ENCODE measurements at regions not wholly inside any gene's neighbourhood (a gene's known extent, or its start where the extent isn't known, plus 50 kb on each side); places are given as distances from the start of the nearest gene placed in this dataset.

- DNase-seq = no peak
These were observed 344.1 kb upstream of the LMO3 start for GRCh38 chr12:16949871-16950667.

GRCh38 chr12:16949371-16949770, 343.4 kb upstream of the LMO3 start:
- no peak for DNase-seq

GRCh38 chr12:16946704-16947103, 340.7 kb upstream of the LMO3 start:
- DNase-seq = no peak

- DNase-seq = no peak
These were observed 333.9 kb upstream of the LMO3 start for GRCh38 chr12:16939871-16940306.

DNA sequence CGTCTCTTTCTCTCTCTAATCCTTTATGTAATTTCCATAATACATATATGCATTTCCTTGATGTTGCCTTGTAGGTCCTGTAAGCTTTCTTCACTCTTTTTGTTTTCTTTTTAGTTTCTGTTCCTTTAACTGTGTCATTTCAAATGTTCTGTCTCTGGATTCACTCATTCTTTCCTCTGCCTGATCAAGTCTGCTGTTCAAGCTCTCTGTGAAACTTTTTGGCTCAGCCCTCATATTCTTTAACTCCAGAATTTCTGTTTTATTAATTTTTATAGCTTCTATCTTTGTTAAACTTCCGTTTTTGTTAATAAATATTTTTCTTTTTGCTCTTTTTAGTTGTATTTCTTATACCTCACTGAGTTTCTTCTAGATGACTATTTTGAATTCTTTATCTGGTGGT, 321.3 kb upstream of the LMO3 start:
- no peak for DNase-seq

DNA sequence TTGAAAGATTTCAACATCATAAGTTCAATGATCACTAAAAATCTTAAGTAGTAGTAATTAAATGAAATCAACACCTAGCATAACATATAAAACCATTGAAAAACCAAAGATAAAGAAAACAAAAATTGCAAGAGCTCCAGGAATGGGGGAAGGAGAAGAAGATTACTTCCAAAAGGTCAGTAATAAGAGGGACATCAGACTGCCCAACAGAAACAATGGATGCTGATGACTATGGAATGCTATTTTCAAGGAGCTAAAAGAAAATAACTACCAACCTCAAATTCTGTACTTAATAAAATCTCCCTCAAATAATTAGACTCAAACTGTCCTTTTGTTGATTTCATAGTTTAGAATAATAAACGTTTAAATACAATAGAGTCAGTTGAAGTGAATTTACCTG, 314.5 kb upstream of the LMO3 start:
- DNase-seq = no peak

DNA sequence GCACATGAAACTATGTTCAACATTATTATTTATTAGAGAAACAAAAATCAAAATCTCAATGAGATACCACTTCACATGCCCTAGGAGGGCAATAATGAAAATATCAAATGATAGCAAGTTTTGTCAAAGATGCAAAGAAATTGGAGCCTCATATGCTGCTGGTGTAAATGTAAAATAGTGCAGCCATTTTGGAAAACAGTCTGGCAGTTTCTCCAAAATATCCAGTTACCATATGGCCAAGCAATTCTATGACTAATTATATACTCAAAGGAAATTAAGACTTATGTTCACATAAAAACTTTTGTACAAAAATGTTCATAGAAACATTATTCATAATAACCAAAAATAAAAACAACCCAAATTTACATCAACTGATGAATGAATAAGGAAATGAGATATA, 313.6 kb upstream of the LMO3 start:
- no peak for DNase-seq

GRCh38 chr12:16914853-16915252, 308.9 kb upstream of the LMO3 start:
- no peak for DNase-seq

- no peak for DNase-seq
These were observed 308.0 kb upstream of the LMO3 start for GRCh38 chr12:16913832-16914490.

DNA sequence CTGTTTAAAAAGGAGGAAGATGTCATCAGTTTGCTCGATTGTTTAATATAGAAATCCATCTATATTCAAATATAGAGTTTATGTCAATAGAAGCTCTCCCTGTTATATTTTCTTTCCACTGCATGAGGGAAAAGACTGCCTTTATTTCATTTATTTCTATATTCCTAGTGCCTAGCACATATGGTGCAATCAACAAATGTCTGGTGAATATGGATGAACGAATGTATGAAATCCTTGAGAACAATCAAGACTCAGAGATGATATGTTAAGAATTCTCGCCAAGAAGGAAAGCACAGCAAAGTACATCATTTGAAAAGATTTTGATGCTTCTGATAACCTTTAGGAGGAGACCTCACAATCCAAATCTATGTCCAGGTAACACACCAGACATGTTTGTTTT, 296.0 kb upstream of the LMO3 start:
- no peak for DNase-seq

DNA sequence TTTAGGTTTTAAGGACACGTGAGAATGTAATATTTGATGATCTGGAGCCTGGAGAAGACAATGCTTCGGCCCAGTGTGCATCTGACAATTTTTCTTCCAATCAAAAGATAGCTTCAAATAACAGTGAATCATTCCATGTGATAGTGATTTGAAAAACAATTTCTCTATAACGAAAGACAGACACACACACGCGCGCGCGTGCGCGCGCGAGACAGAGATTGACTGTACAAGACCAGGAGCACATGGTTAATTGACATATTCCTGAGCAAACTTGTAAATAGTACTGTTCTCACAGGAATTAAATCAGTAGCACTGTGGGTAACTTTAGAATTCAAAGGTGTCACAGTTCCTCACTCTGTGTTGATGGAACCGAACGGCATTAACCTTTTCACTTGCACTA, 287.5 kb upstream of the LMO3 start:
- no peak for DNase-seq

- no peak for DNase-seq
These were observed 285.7 kb upstream of the LMO3 start for GRCh38 chr12:16891673-16892072.

GRCh38 chr12:16884819-16885218, 278.9 kb upstream of the LMO3 start:
- DNase-seq = no peak

GRCh38 chr12:16884056-16884455, 278.1 kb upstream of the LMO3 start:
- no peak for DNase-seq

DNA sequence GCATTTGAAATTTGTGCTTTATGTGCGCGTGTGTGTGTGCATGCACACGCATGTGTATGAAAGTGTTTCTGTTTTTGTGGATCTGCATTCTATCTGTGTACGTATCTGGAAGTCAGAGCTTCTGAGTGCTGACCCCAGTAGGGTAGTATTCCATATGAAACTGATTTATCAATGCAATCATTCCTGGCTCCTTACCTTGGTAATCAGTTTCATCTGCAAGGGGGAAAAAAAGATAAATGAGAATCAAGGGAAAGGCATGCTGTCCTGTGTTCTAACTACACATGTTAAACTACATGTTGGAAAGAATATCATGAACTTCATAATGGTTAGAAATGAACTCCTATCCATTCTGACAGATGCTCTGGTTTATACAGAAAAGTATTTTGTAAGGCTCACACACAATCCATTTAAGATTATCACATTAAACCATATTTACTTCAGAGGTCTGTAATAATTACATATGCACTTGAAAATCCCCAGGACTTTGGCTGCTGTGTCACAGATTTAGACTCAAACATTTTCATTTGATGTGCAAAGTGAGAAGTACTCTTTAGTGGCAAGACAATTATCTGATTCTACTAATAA, 276.1 kb upstream of the LMO3 start:
- DNase-seq = no peak

DNA sequence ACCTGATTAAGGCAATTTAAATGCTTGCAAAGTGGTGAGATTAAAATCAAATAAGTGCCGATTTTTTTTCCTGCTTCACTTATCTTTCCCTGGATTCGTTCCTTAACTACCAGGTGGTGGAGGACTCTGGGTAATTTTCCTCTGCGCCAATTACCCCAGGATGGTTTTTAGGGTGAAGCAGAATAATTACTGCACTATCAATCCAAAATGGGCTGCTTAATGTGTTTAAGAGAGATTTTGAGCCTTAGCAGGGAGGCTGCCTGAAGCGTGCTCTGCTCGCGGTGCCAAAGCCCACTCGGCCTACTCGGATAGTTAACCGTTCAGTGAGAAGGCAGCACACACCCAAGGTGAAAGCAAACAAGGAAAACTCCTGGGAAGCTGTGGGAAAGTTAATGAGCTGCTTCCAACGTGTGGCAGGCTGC, 274.9 kb upstream of the LMO3 start:
- peak; percentile 32 for DNase-seq

DNA sequence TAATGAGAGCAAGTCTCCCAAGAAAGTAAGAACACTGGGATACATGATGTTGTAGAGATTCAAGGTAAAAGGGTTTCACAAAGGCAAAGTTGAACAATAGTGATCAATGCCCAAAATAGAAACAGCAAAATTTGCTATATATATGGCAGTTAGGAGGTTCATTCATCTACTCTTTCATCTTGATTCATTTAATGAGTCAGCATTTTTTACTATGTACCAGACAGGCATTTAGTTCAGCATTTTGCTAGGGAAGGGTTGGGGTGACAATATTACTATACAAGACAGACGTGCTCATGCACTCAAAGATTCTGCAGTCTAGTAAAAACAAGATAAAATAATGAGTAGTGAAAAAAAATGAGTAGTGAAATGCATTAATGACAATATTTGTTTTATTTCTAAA, 264.9 kb upstream of the LMO3 start:
- DNase-seq = no peak

DNA sequence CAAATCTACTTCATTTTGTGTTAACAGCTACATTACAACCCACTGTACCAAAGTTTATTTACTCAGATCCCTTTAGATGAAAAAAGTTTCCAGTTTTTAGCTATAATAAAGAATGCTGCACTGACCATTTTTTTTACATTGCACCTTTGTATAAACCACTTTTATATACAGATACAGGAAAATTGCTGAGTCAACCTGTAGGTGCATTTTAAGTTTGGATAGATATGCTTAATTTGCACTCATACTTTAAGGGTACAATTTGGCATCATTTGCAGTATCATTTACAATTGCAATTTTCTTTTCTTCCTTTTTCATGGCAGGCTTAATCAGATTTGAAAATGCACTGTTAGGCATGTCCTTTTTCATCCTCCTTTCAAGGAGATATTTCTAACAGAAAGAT, 257.8 kb upstream of the LMO3 start:
- DNase-seq = no peak

DNA sequence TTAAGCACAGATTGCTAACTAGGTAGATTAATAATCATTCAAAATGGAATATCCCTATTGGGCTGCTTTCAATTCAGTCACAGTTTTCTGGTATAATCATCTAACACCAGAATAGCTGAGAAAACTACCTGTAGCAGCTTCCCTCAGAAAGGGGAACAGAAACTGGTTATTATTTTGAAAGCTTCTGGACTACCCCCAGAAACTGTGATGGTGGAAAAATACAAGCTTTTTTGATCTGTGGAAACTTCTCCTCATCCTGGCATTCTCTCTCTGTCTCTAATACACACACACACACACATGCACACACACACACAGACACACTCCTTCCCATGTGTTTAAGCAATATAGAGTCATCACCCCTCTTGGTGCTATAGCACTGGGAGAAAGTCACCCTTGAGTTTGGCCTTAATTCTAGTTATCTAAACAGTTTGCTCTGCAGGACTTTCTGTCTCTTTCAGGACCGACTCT, 251.5 kb upstream of the LMO3 start:
- DNase-seq = no peak

DNA sequence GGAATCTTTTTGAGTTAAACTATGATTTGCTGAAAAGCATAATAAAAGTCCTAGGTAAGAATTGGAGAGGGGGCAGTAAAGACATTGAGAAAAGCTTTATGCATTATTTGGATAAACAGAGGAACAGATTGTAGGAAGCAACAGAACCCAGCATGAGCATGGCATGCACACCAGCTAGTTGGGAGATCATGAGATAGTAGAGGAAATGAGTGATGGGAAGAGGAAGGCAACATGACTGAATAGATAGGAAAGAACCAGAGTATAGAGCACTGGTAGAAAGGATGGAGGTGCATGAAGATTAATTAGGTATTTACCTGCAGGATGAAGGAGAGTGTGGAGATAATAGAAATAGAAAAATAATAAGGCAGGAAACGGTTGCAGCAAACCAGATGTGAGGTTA, 248.5 kb upstream of the LMO3 start:
- no peak for DNase-seq

- no peak for DNase-seq
These were observed 243.5 kb upstream of the LMO3 start for GRCh38 chr12:16849473-16849872.

DNA sequence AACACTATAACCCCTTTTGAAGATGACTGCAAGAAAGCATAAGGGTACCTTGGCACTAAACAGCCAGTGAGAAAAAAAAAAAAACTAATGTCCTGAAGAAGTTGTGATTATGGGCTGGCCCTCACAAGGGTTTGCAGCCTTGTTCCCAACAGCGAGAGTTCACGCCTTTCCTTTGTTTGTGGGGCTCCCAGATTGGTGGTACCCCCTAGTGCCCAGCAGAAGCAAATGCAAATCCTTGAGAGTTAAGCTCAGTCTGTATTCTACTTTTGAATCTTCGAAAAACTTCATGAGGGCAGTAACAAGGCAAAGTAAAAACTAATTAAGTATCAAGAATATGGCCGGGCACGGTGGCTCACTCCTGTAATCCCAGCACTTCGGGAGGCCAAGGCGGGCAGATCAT, 238.9 kb upstream of the LMO3 start:
- no peak for DNase-seq

GRCh38 chr12:16833376-16834015, 227.5 kb upstream of the LMO3 start:
- no peak for DNase-seq

- DNase-seq = peak; percentile 28
These were observed 222.9 kb upstream of the LMO3 start for GRCh38 chr12:16828891-16829290.

All from NCI-H510A (cell line).